Endothelial cell of umbilical vein (primary cell): ENCODE measurements at regions not wholly inside any gene's neighbourhood (a gene's known extent, or its start where the extent isn't known, plus 50 kb on each side); places are given as distances from the start of the nearest gene placed in this dataset.

Source experiments
- GATA2 ChIP-seq: IDR thresholded peaks from 2 replicates; pipeline ENCODE4 v1.7.0; 2011; ENCODE audit warnings: low read depth, mild to moderate bottlenecking, moderate library complexity, mixed read lengths, low read length; ENCODE audit not compliant: insufficient read length, insufficient read depth
- JUN ChIP-seq: IDR thresholded peaks from 2 replicates; pipeline ENCODE4 v1.6.1; 2011; ENCODE audit warnings: borderline replicate concordance, low read depth; ENCODE audit not compliant: insufficient read length, insufficient read depth
- POLR2A ChIP-seq: IDR thresholded peaks from 2 replicates; pipeline ENCODE4 v1.6.1; 2012; ENCODE audit warnings: low read depth, mild to moderate bottlenecking, control low read depth, low read length
- POLR2AphosphoS5 ChIP-seq: IDR thresholded peaks from 2 replicates; pipeline ENCODE4 v1.6.1; 2012; ENCODE audit warnings: low read depth, mild to moderate bottlenecking, control low read depth, low read length, moderate library complexity; ENCODE audit not compliant: insufficient read depth
- TF ChIP-seq, protein P1 (sequence below), 2 donors: IDR thresholded peaks; 1 replicate in 1 of 2; 2 replicates in 1 of 2; pipeline ENCODE4 v1.5.1; 2011; ENCODE audit warnings: low read length in 2 of 2, mild to moderate bottlenecking in 2 of 2, moderate library complexity in 2 of 2, control low read depth in 1 of 2, inconsistent platforms in 1 of 2, low read depth in 1 of 2; ENCODE audit not compliant: insufficient read depth in 1 of 2; ENCODE audit errors: extremely low read depth in 1 of 2
- TF ChIP-seq, protein P2 (sequence below): IDR thresholded peaks from 2 replicates; pipeline ENCODE4 v1.6.1; 2011; ENCODE audit not compliant: insufficient read depth, insufficient read length

GRCh38 chr16:65704866-65705265 is 583.0 kb upstream of the CDH11 start:
- TF ChIP-seq POLR2AphosphoS5 (no peak), POLR2A (no peak), JUN (no peak), GATA2 (no peak)
- TF ChIP-seq, protein P1, sequence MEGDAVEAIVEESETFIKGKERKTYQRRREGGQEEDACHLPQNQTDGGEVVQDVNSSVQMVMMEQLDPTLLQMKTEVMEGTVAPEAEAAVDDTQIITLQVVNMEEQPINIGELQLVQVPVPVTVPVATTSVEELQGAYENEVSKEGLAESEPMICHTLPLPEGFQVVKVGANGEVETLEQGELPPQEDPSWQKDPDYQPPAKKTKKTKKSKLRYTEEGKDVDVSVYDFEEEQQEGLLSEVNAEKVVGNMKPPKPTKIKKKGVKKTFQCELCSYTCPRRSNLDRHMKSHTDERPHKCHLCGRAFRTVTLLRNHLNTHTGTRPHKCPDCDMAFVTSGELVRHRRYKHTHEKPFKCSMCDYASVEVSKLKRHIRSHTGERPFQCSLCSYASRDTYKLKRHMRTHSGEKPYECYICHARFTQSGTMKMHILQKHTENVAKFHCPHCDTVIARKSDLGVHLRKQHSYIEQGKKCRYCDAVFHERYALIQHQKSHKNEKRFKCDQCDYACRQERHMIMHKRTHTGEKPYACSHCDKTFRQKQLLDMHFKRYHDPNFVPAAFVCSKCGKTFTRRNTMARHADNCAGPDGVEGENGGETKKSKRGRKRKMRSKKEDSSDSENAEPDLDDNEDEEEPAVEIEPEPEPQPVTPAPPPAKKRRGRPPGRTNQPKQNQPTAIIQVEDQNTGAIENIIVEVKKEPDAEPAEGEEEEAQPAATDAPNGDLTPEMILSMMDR (IDR thresholded peaks at IDR 0.05; ENCODE audit: extremely low read depth in 1 of 2, insufficient read depth in 1 of 2, low read depth in 1 of 2, low read length in 2 of 2) = peak in 1 of 2 donors; percentile 7
- TF ChIP-seq, protein P2, sequence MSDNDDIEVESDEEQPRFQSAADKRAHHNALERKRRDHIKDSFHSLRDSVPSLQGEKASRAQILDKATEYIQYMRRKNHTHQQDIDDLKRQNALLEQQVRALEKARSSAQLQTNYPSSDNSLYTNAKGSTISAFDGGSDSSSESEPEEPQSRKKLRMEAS = no peak
